GM19397 (cell line): ENCODE measurements at regions not wholly inside any gene's neighbourhood (a gene's known extent, or its start where the extent isn't known, plus 50 kb on each side); places are given as distances from the start of the nearest gene placed in this dataset.
A peak's percentile ranks its signal among the peaks of the same experiment; 100 is the strongest.

Source experiments
- ATAC-seq: cut with Tn5 transposase; IDR thresholded peaks from one replicate; pipeline ENCODE4 v1.9.1; 2021; ENCODE audit warnings: mild to moderate bottlenecking, moderate library complexity; ENCODE audit not compliant: unreplicated experiment

DNA sequence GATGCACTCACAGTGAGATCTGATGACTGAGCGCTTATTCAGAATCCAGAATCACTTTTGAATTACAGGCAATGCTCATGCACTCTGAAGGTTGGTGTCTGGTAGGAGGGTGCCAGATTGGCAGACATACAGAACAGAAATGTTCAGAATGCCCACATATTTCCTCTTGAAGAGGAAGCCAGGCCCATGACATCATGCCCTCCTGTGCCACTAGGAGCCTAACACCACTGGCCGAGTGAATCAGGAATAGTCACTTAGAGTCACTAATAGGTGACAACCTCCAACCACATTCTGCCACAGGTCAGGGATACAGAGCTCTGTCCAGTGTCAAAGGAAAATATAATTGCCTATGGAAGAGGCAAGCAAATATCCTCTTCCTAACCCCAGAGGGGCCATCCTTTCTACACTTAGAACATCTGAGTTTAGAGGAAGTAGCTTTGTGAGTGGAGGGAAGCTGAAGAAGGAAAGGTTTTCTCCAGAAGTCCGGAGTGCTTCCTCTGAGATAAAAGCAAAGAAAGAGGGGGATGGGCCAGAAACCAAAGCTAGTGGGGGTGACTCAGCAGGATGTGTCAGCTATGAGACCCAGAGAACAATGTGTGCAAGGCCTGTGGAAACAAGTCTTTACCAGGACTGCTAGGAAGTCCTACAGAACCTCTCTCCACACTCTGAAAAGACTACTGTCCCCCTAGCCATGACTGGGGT is 838.8 kb downstream of the GRID1 start:
- no peak for ATAC-seq

DNA sequence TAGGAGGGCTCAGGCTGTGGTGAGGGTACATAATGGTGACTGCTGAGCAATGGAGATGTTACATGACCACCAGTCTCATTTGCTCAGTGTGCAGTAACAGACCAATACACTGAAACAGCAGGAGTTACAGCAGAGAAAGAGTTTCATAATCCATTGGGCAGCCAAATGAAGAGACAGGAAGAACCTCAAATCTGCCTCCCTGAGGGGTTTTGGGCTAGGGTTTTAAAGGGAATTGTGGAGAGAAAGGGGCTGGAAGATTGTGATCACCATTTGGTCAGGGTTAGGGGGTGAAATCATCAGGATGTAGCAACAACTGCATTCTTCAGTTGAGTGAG is 838.3 kb downstream of the GRID1 start:
- no peak for ATAC-seq

DNA sequence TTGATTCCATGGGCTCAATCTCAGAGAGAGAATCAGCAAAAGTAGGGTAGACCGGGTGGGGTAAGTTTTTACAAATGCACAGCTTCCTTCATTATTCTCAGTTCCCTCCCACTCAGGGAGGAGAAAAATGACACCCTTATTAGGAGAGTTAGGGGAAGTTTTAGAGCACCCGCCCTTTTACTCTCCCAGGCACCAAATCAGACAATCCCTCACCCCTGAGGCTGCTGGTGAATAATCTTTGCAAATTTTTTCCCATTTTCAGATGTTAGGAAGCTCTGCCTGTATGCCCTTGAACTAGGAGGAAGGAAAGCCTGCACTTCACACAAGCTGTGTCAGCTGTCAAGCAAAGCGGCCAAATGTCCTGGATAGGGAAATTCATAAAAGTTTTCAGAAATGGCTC is 834.9 kb downstream of the GRID1 start:
- ATAC-seq, result no peak

DNA sequence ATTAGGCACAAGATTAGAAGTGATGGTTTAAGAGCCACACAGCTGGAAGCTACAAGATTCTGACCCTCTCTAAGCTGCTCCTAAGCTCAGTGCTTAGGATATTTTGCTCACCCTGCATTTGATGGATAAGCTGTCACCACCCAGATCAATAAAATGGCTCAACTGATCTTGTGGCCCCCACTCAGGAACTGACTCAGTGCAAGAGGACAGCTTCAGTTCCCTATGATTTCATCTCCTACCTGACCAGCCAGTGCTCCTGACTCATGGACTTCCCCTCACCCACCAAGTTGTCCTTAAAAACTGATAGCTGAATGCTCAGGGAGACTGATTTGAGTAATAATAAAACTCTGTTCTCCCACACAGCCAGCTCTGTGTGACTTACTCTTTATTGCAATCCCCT is 833.8 kb downstream of the GRID1 start:
- ATAC-seq, result no peak

DNA sequence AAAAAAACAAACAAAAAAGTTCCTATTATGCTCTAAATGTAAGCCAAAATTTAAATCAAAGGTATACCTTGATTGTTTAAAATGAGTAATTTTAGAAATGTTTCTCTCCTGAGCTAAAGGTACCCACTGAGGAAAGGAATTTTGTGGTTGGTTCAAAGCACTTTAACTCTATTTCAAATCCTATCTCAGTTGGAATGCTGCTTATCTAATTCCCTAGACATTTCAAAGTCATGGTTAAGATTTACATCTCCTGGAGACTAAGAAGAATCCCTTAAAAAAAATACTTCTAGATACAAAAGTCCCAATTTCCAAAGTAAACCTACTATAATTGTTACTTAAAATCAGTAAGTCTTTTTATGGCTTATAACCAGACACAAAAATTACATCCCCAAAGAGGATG is 830.7 kb downstream of the GRID1 start:
- no peak for ATAC-seq

DNA sequence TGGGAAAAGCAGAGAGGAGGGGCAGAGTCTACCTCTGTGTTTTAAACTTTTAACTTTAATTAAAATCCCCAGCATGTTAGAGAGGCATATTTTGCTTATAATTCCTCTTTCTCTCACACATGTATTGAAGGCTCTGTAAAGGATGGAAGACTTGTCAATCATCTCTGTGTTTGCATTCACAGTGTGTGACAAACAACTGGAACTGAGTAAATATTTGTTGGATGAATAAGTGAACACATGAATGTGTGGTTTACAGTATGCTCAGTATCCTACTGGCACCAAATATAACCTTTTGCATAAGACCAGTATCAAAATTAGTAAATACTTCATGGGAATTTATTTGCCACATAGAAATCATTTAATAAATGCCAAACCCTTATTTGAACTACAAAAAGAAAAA is 829.0 kb downstream of the GRID1 start:
- no peak for ATAC-seq

DNA sequence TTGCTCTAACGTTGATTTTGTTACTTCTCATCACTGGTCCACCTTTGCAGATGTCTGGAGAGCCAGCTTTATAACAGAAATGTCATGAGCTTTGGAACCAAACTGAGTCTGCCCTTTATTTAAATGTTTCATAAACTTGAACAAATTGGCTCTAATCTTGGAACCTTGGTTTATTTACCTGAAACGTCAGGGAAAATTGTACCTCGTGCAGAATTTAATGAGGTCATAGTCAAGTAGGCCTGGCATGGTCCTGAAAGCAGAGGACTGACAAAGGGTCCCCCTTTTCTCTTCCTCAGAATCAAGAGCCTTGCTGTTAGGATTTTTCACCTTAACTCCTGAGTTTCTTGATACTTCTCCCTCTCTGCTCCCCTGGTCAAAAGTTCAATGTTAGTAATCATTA is 828.0 kb downstream of the GRID1 start:
- no peak for ATAC-seq

DNA sequence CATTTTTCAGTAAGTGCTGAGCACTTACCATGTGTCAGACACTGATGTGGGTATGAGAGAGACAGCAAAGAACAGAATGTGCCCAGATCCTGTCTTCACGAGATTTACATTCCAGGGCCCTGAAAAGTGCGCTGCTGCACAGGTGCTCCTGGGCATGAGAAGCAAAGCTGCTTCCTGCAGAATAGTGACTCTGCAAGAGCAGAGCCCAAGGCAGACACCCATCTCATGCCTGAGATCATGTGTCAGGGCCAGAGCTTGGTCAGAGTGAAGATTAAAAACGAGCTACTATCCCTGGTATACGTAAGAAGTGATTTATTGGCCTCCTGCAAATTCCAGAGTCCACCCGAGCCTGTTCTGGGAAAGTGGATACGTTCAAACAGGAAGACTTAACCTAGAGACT is 824.4 kb downstream of the GRID1 start:
- ATAC-seq, result no peak

DNA sequence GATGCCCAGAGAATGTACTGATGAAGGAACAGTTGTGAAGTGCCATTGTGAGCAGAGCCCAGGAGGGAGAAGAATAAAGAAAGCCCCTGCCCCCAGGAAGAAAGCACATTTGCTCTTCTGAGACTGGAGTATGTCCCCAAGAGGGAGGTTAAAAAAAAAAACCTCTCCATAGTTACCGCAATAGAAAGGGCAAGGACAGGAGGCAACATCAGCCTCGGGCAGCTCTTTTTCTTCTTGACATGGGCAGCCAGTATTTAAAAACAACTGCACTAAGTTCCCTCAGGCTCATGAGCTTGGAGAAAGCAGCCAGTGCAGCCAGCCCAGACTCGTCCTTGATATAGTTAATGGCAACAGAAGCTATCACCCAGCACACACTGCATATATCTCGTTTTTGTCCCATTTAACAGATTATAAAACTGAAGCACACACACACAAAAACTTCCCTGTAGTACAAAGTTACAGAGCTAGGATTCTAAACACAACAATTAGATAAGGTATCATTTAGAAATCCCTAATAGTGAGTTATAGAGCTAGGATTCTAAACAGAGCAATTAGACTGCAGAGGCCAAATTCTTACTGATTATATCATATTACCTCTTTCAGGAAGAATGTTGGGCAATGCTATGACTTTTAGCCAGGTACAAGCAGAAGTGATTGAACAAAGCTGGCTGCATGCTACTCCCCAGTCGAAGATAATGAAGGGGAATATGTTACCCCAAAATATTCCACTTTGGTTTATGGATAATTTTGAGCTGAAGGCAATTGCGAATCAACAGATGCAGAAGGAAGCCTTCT is 823.5 kb downstream of the GRID1 start:
- no peak for ATAC-seq

DNA sequence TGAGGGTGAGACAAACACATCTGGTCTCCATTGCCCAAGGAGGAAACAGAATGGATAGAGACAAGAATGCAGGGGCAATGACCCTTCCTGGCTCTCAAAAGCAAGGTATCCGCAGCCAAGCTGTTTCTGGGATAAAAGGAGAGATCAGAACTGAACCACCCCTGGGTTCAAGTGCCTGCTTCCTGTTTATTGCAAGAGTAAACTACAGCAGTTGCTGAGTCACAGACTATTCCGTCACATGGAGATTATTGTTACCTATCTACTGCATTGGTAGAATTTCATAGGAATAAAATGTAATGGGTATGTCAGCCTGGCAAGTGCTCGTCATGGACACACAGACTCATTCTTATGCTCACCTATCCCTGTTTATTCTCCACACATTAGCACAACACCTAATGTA is 821.6 kb downstream of the GRID1 start:
- ATAC-seq, result no peak

DNA sequence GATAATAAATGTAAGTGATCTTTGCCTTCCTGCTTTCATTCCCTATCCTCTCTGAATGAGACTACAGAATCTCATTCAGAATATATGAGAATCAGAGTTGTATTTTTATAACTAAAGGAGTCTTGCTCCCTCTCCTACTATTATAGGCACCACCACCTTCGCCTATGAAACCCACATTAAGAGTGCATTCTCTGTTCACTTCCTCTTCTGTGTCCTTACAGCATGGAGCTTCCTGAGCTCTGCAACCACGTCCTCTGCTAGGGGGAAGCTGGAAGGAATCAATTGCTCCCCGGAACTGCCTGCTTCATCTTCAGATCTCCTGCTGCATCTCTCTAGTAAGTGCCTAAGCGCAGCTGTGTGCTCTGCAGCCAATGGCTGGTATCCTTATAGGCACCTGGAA is 820.7 kb downstream of the GRID1 start:
- no peak for ATAC-seq

DNA sequence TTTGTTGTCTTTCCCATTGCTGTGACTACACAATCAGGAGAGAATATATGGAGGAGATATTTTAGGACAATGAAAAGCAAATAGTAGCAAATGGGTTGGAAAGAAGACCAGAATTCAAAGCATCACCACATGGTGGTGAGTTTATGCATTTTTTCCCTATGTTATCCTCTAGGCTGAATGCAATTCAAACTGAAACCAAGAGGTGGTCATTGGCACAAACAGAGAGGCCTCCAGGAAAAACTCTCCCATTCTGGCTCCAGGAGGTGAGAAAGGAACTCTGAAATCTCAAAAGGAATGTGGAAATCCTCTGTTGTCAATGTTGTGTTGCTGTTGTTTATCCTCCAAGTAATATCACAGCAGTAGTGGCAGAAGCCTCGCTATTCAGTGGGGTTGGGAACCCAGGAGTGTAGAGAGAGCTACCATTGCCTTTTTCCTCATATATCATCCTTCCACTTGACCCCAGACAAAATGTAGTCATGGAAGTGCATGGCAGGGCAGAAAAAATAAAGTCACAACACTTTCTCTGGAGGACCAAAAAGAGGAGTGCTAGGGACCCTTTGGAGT is 819.1 kb downstream of the GRID1 start:
- no peak for ATAC-seq

DNA sequence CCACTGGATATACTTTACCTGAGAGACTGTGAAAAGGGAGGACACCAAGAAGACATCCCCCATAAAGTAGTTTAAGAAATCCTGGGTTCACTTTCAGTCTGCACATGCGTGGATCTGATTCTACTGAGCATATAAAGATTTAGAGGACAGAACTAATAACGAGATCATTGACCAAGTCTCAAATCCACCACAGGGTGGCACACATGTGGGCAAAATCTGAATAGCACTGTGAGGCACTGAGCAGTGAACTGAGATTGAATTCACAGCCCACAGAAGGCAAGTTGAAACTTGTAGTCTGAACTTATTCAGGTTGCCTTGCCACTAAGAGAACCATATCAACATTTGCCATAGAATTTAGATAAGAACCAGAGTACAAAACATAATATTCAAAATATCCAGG is 818.6 kb downstream of the GRID1 start:
- peak; percentile 76 for ATAC-seq
